Vagina (tissue), 2 donors: ENCODE measurements at regions not wholly inside any gene's neighbourhood (a gene's known extent, or its start where the extent isn't known, plus 50 kb on each side); places are given as distances from the start of the nearest gene placed in this dataset.

Source experiments
- DNase-seq, 2 donors: peaks; one replicate each; pipeline ENCODE4 v3.0.0-alpha.2; 2017; ENCODE audit errors: extremely low spot score in 2 of 2
- H3K27ac ChIP-seq: fragments of 200-600 bp; sonication (generic); one replicate; pipeline ENCODE4 v1.5.1; 2019
- H3K27me3 ChIP-seq: fragments of 200-600 bp; sonication (generic); one replicate; pipeline ENCODE4 v1.5.1; 2019
- H3K36me3 ChIP-seq, 2 donors: fragments of 200-600 bp; sonication (generic); one replicate each; pipeline ENCODE4 v1.5.1; 2017 to 2019
- H3K4me1 ChIP-seq: fragments of 200-600 bp; sonication (generic); one replicate; pipeline ENCODE4 v1.5.1; 2019
- H3K4me3 ChIP-seq, 2 donors: fragments of 200-600 bp; sonication (generic); 1 replicate in 1 of 2; 2 replicates in 1 of 2; pipeline ENCODE4 v1.5.1; 2016 to 2019
- H3K9me3 ChIP-seq: fragments of 200-600 bp; sonication (generic); one replicate; pipeline ENCODE4 v1.5.1; 2019
- CTCF ChIP-seq, 3 experiments: fragments of 450-650 bp in 2 of 3; fragments of 200-600 bp in 1 of 3; sonication (generic) in 1 of 3; IDR thresholded peaks; one replicate each; pipeline ENCODE4 v1.5.1; 2017 to 2019; ENCODE audit warnings: antibody characterized with exemption in 3 of 3, mild to moderate bottlenecking in 2 of 3, moderate library complexity in 2 of 3
- POLR2A ChIP-seq, 2 donors: fragments of 450-650 bp; IDR thresholded peaks; one replicate each; pipeline ENCODE4 v1.6.1; 2017; ENCODE audit warnings: antibody characterized with exemption in 2 of 2, mild to moderate bottlenecking in 2 of 2, moderate library complexity in 2 of 2
- POLR2AphosphoS5 ChIP-seq, 2 donors: sonication (generic); formaldehyde crosslinking; IDR thresholded peaks; one replicate each; pipeline ENCODE4 v1.9.0; 2017; ENCODE audit warnings: antibody characterized with exemption in 2 of 2, mild to moderate bottlenecking in 2 of 2, low read depth in 1 of 2; ENCODE audit not compliant: insufficient read depth in 1 of 2
- intact Hi-C: fragments of 100-400 bp; cut with DNase I; formaldehyde crosslinking; loops from one replicate; pipeline ENCODE4 v1.15.1; 2023

GRCh38 chr13:81396192-81396591, 1055.3 kb upstream of the SPRY2 start:
- H3K9me3 ChIP-seq = no peaks in the 10 kb centered on the region
- intact Hi-C loops = no loop called here
- H3K4me1 ChIP-seq = no peaks in the 10 kb centered on the region
- no peak overlapping the region for H3K4me3 ChIP-seq
- no peaks in the 10 kb centered on the region for H3K36me3 ChIP-seq
- no peak overlapping the region for H3K27ac ChIP-seq
- no peaks in the 10 kb centered on the region for H3K27me3 ChIP-seq
- TF ChIP-seq POLR2A (IDR thresholded peaks at IDR 0.05) (no peak), POLR2AphosphoS5 (IDR thresholded peaks at IDR 0.05; ENCODE audit: insufficient read depth in 1 of 2, low read depth in 1 of 2) (no peak), CTCF (IDR thresholded peaks at IDR 0.05) (no peak)
- no peak for DNase-seq

- Histone ChIP-seq H3K36me3 (no peaks in the 10 kb centered on the region), H3K27ac (no peak overlapping the region), H3K27me3 (no peaks in the 10 kb centered on the region), H3K4me1 (no peaks in the 10 kb centered on the region), H3K4me3 (no peak overlapping the region), H3K9me3 (no peaks in the 10 kb centered on the region)
- intact Hi-C loops = no loop called here
- DNase-seq = no peak
- TF ChIP-seq POLR2A (IDR thresholded peaks at IDR 0.05) (no peak), CTCF (IDR thresholded peaks at IDR 0.05) (no peak), POLR2AphosphoS5 (IDR thresholded peaks at IDR 0.05; ENCODE audit: insufficient read depth in 1 of 2, low read depth in 1 of 2) (no peak)
These were observed 1054.4 kb upstream of the SPRY2 start for GRCh38 chr13:81395368-81395767.

- no peaks in the 10 kb centered on the region for H3K27me3 ChIP-seq
- no peaks in the 10 kb centered on the region for H3K9me3 ChIP-seq
- intact Hi-C loops = no loop called here
- no peak overlapping the region for H3K27ac ChIP-seq
- DNase-seq = no peak
- no peaks in the 10 kb centered on the region for H3K4me1 ChIP-seq
- no peaks in the 10 kb centered on the region for H3K36me3 ChIP-seq
- no peak overlapping the region for H3K4me3 ChIP-seq
- TF ChIP-seq POLR2A (IDR thresholded peaks at IDR 0.05) = no peak
- no peak for TF ChIP-seq CTCF (IDR thresholded peaks at IDR 0.05)
- no peak for TF ChIP-seq POLR2AphosphoS5 (IDR thresholded peaks at IDR 0.05; ENCODE audit: insufficient read depth in 1 of 2, low read depth in 1 of 2)
These were observed 1053.7 kb upstream of the SPRY2 start for GRCh38 chr13:81394640-81395039.

- Histone ChIP-seq H3K27me3 (no peaks in the 10 kb centered on the region), H3K9me3 (no peaks in the 10 kb centered on the region), H3K4me3 (no peak overlapping the region), H3K27ac (no peak overlapping the region), H3K36me3 (no peaks in the 10 kb centered on the region), H3K4me1 (no peaks in the 10 kb centered on the region)
- DNase-seq = no peak
- intact Hi-C loops = no loop called here
- TF ChIP-seq POLR2A (IDR thresholded peaks at IDR 0.05) (no peak), CTCF (IDR thresholded peaks at IDR 0.05) (no peak)
These were observed 1052.8 kb upstream of the SPRY2 start for GRCh38 chr13:81393721-81394120.

- Histone ChIP-seq H3K4me1 (no peaks in the 10 kb centered on the region), H3K4me3 (no peak overlapping the region), H3K27ac (no peak overlapping the region), H3K9me3 (no peaks in the 10 kb centered on the region), H3K27me3 (no peaks in the 10 kb centered on the region), H3K36me3 (no peaks in the 10 kb centered on the region)
- DNase-seq = no peak
- TF ChIP-seq CTCF (IDR thresholded peaks at IDR 0.05) = no peak
- no peak for TF ChIP-seq POLR2AphosphoS5 (IDR thresholded peaks at IDR 0.05; ENCODE audit: insufficient read depth in 1 of 2, low read depth in 1 of 2)
- TF ChIP-seq POLR2A (IDR thresholded peaks at IDR 0.05) = no peak
- intact Hi-C loops = no loop called here
These were observed 1052.2 kb upstream of the SPRY2 start for GRCh38 chr13:81393110-81393509.
